Stimulated activated naive CD8-positive, alpha-beta T cell treated with anti-CD3 and anti-CD28 coated beads, Interleukin-15, Interleukin-2, amounts not matched to agents 100 ng/mL and 50 ng/mL, for 24 hours (primary cell): ENCODE measurements at regions not wholly inside any gene's neighbourhood (a gene's known extent, or its start where the extent isn't known, plus 50 kb on each side); places are given as distances from the start of the nearest gene placed in this dataset.

Source experiments
- H3K27ac Mint-ChIP-seq: one replicate; pipeline ENCODE4 v1.8.0; 2021; ENCODE audit warnings: mild to moderate bottlenecking, mixed read lengths
- H3K27me3 Mint-ChIP-seq: one replicate; pipeline ENCODE4 v1.8.0; 2021; ENCODE audit warnings: mixed read lengths
- H3K36me3 Mint-ChIP-seq: one replicate; pipeline ENCODE4 v1.8.0; 2021; ENCODE audit warnings: low read depth, mixed read lengths
- H3K4me1 Mint-ChIP-seq: one replicate; pipeline ENCODE4 v1.8.0; 2021; ENCODE audit warnings: low read depth, mixed read lengths
- H3K4me3 Mint-ChIP-seq: one replicate; pipeline ENCODE4 v1.8.0; 2021; ENCODE audit warnings: mild to moderate bottlenecking, mixed read lengths
- H3K9me3 Mint-ChIP-seq: one replicate; pipeline ENCODE4 v1.8.0; 2021; ENCODE audit warnings: mixed read lengths

- no peak overlapping the region for H3K27ac Mint-ChIP-seq
- H3K4me3 Mint-ChIP-seq, result no peak overlapping the region
- H3K36me3 Mint-ChIP-seq, result no peaks in the 10 kb centered on the region
- no peaks in the 10 kb centered on the region for H3K4me1 Mint-ChIP-seq
- peaks cover 7% of the 10 kb centered on the region for H3K9me3 Mint-ChIP-seq
- peaks cover 4% of the 10 kb centered on the region for H3K27me3 Mint-ChIP-seq
Observed at GRCh38 chr6:133613211-133613610, 275.7 kb upstream of the TCF21 start.

- Mint-ChIP-seq H3K9me3 (peaks cover 7% of the 10 kb centered on the region), H3K36me3 (no peaks in the 10 kb centered on the region), H3K4me3 (no peak overlapping the region), H3K4me1 (no peaks in the 10 kb centered on the region), H3K27me3 (no peaks in the 10 kb centered on the region), H3K27ac (no peak overlapping the region)
Observed at GRCh38 chr6:133621751-133622150, 267.2 kb upstream of the TCF21 start.

GRCh38 chr6:133623065-133623464, 265.8 kb upstream of the TCF21 start:
- Mint-ChIP-seq H3K4me3 (no peak overlapping the region), H3K27ac (no peak overlapping the region), H3K27me3 (no peaks in the 10 kb centered on the region), H3K9me3 (no peaks in the 10 kb centered on the region), H3K4me1 (no peaks in the 10 kb centered on the region), H3K36me3 (no peaks in the 10 kb centered on the region)

- Mint-ChIP-seq H3K4me3 (no peak overlapping the region), H3K9me3 (no peaks in the 10 kb centered on the region), H3K27me3 (no peaks in the 10 kb centered on the region), H3K4me1 (no peaks in the 10 kb centered on the region), H3K36me3 (no peaks in the 10 kb centered on the region), H3K27ac (no peak overlapping the region)
Observed at GRCh38 chr6:133623621-133624020, 265.3 kb upstream of the TCF21 start.

GRCh38 chr6:133626096-133626666, 262.7 kb upstream of the TCF21 start:
- Mint-ChIP-seq H3K4me3 (no peak overlapping the region), H3K27ac (no peak overlapping the region), H3K27me3 (no peaks in the 10 kb centered on the region), H3K9me3 (no peaks in the 10 kb centered on the region), H3K36me3 (no peaks in the 10 kb centered on the region), H3K4me1 (no peaks in the 10 kb centered on the region)

- Mint-ChIP-seq H3K4me3 (no peak overlapping the region), H3K27me3 (no peaks in the 10 kb centered on the region), H3K4me1 (no peaks in the 10 kb centered on the region), H3K36me3 (no peaks in the 10 kb centered on the region), H3K9me3 (no peaks in the 10 kb centered on the region), H3K27ac (no peak overlapping the region)
Observed at GRCh38 chr6:133629970-133630369, 258.9 kb upstream of the TCF21 start.

GRCh38 chr6:133630651-133631050, 258.3 kb upstream of the TCF21 start:
- Mint-ChIP-seq H3K4me1 (no peaks in the 10 kb centered on the region), H3K27ac (no peak overlapping the region), H3K9me3 (no peaks in the 10 kb centered on the region), H3K27me3 (no peaks in the 10 kb centered on the region), H3K4me3 (no peak overlapping the region), H3K36me3 (no peaks in the 10 kb centered on the region)

- Mint-ChIP-seq H3K9me3 (no peaks in the 10 kb centered on the region), H3K4me3 (no peak overlapping the region), H3K27ac (no peak overlapping the region), H3K36me3 (no peaks in the 10 kb centered on the region), H3K27me3 (no peaks in the 10 kb centered on the region), H3K4me1 (no peaks in the 10 kb centered on the region)
Observed at GRCh38 chr6:133631421-133631820, 257.5 kb upstream of the TCF21 start.

GRCh38 chr6:133632206-133632605, 256.7 kb upstream of the TCF21 start:
- H3K9me3 Mint-ChIP-seq, result no peaks in the 10 kb centered on the region
- H3K4me3 Mint-ChIP-seq, result no peak overlapping the region
- no peaks in the 10 kb centered on the region for H3K27me3 Mint-ChIP-seq
- no peaks in the 10 kb centered on the region for H3K36me3 Mint-ChIP-seq
- H3K4me1 Mint-ChIP-seq, result no peaks in the 10 kb centered on the region
- no peak overlapping the region for H3K27ac Mint-ChIP-seq

GRCh38 chr6:133632906-133633305, 256.0 kb upstream of the TCF21 start:
- Mint-ChIP-seq H3K9me3 (peaks cover 1% of the 10 kb centered on the region), H3K27ac (no peak overlapping the region), H3K27me3 (no peaks in the 10 kb centered on the region), H3K4me1 (no peaks in the 10 kb centered on the region), H3K4me3 (no peak overlapping the region), H3K36me3 (no peaks in the 10 kb centered on the region)

- H3K27me3 Mint-ChIP-seq, result peaks cover 4% of the 10 kb centered on the region
- H3K4me3 Mint-ChIP-seq, result no peak overlapping the region
- no peaks in the 10 kb centered on the region for H3K4me1 Mint-ChIP-seq
- peaks cover 9% of the 10 kb centered on the region for H3K9me3 Mint-ChIP-seq
- H3K36me3 Mint-ChIP-seq, result no peaks in the 10 kb centered on the region
- H3K27ac Mint-ChIP-seq, result no peak overlapping the region
Observed at GRCh38 chr6:133634474-133634873, 254.4 kb upstream of the TCF21 start.

- Mint-ChIP-seq H3K4me3 (no peak overlapping the region), H3K27ac (no peak overlapping the region), H3K9me3 (peaks cover 9% of the 10 kb centered on the region), H3K27me3 (peaks cover 4% of the 10 kb centered on the region), H3K36me3 (no peaks in the 10 kb centered on the region), H3K4me1 (no peaks in the 10 kb centered on the region)
Observed at GRCh38 chr6:133635447-133635846, 253.5 kb upstream of the TCF21 start.

GRCh38 chr6:133637436-133637835, 251.5 kb upstream of the TCF21 start:
- Mint-ChIP-seq H3K9me3 (peaks cover 9% of the 10 kb centered on the region), H3K4me1 (no peaks in the 10 kb centered on the region), H3K36me3 (no peaks in the 10 kb centered on the region), H3K27me3 (peaks cover 4% of the 10 kb centered on the region), H3K27ac (no peak overlapping the region), H3K4me3 (no peak overlapping the region)

GRCh38 chr6:133637874-133638273, 251.0 kb upstream of the TCF21 start:
- Mint-ChIP-seq H3K4me1 (no peaks in the 10 kb centered on the region), H3K27ac (no peak overlapping the region), H3K9me3 (peaks cover 9% of the 10 kb centered on the region), H3K27me3 (peaks cover 4% of the 10 kb centered on the region), H3K36me3 (no peaks in the 10 kb centered on the region), H3K4me3 (no peak overlapping the region)

- Mint-ChIP-seq H3K27ac (no peak overlapping the region), H3K27me3 (peaks cover 7% of the 10 kb centered on the region), H3K9me3 (peaks cover 9% of the 10 kb centered on the region)
Observed at GRCh38 chr6:133641104-133641503, 247.8 kb upstream of the TCF21 start.

GRCh38 chr6:133644548-133644891, 244.4 kb upstream of the TCF21 start:
- Mint-ChIP-seq H3K27me3 (peaks cover 4% of the 10 kb centered on the region), H3K4me3 (no peak overlapping the region), H3K9me3 (no peaks in the 10 kb centered on the region), H3K36me3 (no peaks in the 10 kb centered on the region), H3K4me1 (no peaks in the 10 kb centered on the region), H3K27ac (no peak overlapping the region)

More at GRCh38 chr6:133641104-133641503, 247.8 kb upstream of the TCF21 start:
- Mint-ChIP-seq H3K4me3 (no peak overlapping the region), H3K4me1 (no peaks in the 10 kb centered on the region), H3K36me3 (no peaks in the 10 kb centered on the region)
